Mucosa of stomach (tissue), 1 donor: ENCODE measurements at regions not wholly inside any gene's neighbourhood (a gene's known extent, or its start where the extent isn't known, plus 50 kb on each side); places are given as distances from the start of the nearest gene placed in this dataset.

ENCODE experiments used
- H3K27me3 ChIP-seq: one replicate; pipeline ENCODE4 v1.7.0; 2013; ENCODE audit warnings: mild to moderate bottlenecking, low read length; ENCODE audit not compliant: control insufficient read depth, insufficient read depth
- H3K36me3 ChIP-seq: one replicate; pipeline ENCODE4 v1.7.0; 2013; ENCODE audit warnings: low read length; ENCODE audit not compliant: control insufficient read depth, insufficient read depth
- H3K4me1 ChIP-seq: one replicate; pipeline ENCODE4 v1.7.0; 2013; ENCODE audit warnings: mild to moderate bottlenecking, low read length; ENCODE audit not compliant: control insufficient read depth, insufficient read depth
- H3K4me3 ChIP-seq: one replicate; pipeline ENCODE4 v1.7.0; 2013; ENCODE audit warnings: low read length
- H3K9ac ChIP-seq: one replicate; pipeline ENCODE4 v1.7.0; 2013; ENCODE audit warnings: mild to moderate bottlenecking, low read length, moderate library complexity
- H3K9me3 ChIP-seq: one replicate; pipeline ENCODE4 v1.7.0; 2013; ENCODE audit warnings: mild to moderate bottlenecking, low read length, moderate library complexity; ENCODE audit not compliant: control insufficient read depth
- donor health status: Pancreatic carcinoma.

DNA sequence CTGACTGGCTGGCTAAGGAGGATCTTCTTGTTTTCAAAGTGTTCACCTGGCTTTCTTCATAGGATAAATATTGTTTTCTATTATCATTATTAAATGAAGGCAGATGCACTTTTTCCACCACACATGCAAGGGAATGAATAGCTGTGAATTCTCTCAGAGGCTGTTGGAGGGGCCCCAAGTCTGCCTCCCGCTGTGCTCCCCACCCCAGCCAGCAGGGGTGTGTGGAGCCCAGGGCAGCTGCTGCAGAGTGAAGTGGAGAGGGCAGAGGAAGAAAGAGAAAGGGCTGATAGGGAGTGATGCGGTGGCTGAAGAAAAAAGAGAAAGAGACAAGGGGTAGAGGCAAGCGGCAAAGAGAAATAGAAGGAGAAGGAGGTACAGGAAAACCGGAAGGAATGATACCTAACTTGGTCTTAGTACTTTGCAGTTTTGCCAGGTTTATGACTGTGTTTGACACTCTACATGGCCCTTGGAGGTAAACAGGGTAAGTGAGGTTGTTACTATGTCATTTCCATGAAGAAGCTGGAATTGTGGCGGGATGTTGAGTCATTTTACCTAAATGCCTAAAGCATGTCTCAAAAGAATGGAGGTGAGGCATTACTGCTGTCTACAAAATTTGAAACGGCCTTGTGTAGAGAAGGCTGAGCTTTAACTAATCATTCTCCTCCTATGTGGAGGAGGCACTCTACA lies 145.7 kb upstream of the B3GAT1 start:
- Histone ChIP-seq H3K27me3 (no peaks in the 10 kb centered on the region), H3K9me3 (no peaks in the 10 kb centered on the region), H3K9ac (no peak overlapping the region), H3K36me3 (no peaks in the 10 kb centered on the region), H3K4me3 (no peak overlapping the region), H3K4me1 (no peaks in the 10 kb centered on the region)

DNA sequence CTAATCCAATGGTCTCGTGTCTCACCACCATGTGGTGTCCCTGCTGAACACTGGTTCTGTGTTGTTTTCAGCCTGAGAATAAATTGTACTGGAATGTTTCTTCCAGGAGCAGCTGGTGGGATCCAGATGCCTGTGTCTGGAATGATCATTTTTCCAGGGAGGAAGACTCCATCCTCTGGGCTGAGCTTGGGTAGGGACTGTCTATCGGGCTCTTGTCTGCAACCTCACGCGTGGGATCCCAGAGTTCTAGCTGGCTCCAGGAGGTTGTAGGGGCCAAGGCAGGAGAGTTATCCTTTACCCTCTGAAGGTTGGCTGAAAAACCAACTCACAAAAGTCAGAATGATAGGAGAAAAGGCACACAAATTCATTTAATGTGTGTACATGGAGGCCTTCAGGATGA lies 144.1 kb upstream of the B3GAT1 start:
- no peaks in the 10 kb centered on the region for H3K27me3 ChIP-seq
- no peaks in the 10 kb centered on the region for H3K36me3 ChIP-seq
- H3K4me1 ChIP-seq = no peaks in the 10 kb centered on the region

DNA sequence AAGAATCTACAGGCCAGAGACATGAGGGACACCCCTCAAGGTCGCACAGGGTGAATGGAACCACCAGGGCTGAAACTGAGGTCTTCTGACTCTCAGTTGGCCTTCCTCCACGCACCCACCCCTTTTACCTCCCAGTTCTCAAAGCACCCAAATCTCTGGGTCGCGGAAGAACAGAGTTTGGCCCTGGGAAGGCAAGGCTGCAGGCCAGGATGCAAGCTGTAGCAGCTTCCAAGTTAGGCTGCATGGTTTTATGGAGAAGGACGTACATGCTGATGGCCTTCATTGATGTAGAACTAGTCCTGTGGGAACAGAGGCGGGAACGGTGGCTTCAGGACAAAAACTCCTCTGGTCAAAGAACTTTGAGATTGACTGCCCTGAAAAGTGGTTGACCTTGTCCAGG lies 143.5 kb upstream of the B3GAT1 start:
- H3K36me3 ChIP-seq = no peaks in the 10 kb centered on the region
- H3K9me3 ChIP-seq = no peaks in the 10 kb centered on the region
- H3K4me1 ChIP-seq = no peaks in the 10 kb centered on the region
- no peak overlapping the region for H3K9ac ChIP-seq
- H3K27me3 ChIP-seq = no peaks in the 10 kb centered on the region
- no peak overlapping the region for H3K4me3 ChIP-seq

More for the DNA sequence above, 144.1 kb upstream of the B3GAT1 start:
- no peak overlapping the region for H3K9ac ChIP-seq
- no peak overlapping the region for H3K4me3 ChIP-seq
- no peaks in the 10 kb centered on the region for H3K9me3 ChIP-seq

DNA sequence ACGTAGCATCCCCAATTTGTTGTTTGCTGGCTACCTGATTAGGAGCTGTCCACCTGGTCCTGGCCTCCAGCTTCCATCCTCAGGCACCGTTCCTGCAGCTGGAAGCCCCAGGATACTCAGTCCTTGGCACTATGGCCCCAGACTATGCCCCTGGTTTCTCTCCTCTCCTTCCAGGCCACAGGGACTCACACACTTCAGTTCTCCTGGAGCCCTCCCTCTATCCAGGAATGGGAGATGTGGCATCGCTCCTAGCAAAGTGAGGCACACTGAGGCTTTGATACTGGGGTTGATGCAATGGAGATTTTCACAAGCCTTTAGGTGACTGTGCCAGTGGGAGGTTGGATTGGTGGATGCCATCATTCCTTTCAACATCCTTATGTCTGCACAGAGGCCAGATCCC lies 142.8 kb upstream of the B3GAT1 start:
- H3K4me3 ChIP-seq = no peak overlapping the region
- no peaks in the 10 kb centered on the region for H3K4me1 ChIP-seq
- no peak overlapping the region for H3K9ac ChIP-seq
- H3K36me3 ChIP-seq = no peaks in the 10 kb centered on the region
- H3K9me3 ChIP-seq = no peaks in the 10 kb centered on the region
- no peaks in the 10 kb centered on the region for H3K27me3 ChIP-seq

DNA sequence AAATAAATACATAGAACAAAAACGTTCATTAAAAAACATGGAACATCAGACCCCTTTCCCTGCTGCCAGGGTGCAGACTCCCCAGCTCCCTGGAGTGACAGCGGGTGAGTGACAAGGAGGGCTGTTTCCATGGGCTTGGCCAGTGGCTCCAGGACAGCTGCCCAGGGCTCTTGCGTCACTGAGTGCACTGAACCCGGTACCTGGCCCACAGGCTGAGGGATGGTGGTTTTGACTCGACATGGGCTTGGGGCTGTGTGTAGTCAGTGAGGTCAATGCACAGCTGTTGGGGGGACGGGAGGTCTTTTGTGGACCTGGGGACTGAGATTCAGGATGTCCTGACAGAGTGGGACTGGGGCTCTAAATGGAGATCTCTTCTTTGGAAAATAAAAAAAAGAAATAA lies 142.1 kb upstream of the B3GAT1 start:
- Histone ChIP-seq H3K9me3 (no peaks in the 10 kb centered on the region), H3K36me3 (no peaks in the 10 kb centered on the region), H3K4me3 (no peak overlapping the region), H3K4me1 (no peaks in the 10 kb centered on the region), H3K9ac (no peak overlapping the region), H3K27me3 (no peaks in the 10 kb centered on the region)

DNA sequence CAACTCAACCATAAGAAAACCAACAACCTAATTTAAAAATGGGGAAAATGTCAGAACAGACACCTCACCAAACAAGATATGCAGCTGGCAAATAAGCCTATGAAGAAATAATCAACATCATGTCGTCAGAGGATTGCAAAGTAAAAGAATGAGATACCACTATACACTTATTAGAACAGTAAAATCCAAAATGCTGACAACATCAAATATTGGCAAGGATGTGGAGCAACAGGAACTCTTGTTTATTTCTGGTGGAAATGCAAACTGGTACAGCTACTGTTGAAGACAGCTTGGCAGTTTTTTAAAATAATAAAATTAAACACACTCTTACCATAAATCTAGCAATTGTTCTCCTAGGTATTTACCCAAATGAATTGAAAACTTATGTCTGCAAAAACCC lies 140.7 kb upstream of the B3GAT1 start:
- no peak overlapping the region for H3K9ac ChIP-seq
- no peaks in the 10 kb centered on the region for H3K36me3 ChIP-seq
- H3K9me3 ChIP-seq = no peaks in the 10 kb centered on the region
- H3K4me3 ChIP-seq = no peak overlapping the region
- H3K4me1 ChIP-seq = no peaks in the 10 kb centered on the region
- no peaks in the 10 kb centered on the region for H3K27me3 ChIP-seq

DNA sequence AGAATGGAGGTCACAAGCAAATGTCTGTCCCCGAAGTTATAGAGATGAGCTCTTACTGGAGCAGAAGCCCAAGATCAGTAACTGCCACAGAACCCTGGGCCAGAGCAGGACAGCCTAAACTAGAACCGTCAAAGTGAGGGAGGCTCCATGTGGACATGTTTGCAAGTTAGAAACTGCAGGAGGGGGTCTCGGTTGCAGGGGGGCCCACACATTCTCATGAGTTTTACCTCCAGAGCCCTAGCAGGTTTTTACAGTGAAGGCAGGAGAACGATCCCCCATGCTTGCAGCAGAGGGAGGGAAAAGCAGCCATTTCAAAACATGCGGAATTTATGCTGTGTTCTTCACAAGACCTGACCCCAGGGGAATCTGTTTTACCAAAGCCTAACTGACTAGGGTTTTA lies 133.5 kb upstream of the B3GAT1 start:
- Histone ChIP-seq H3K9ac (no peak overlapping the region), H3K4me3 (no peak overlapping the region), H3K9me3 (no peaks in the 10 kb centered on the region), H3K27me3 (no peaks in the 10 kb centered on the region), H3K4me1 (no peaks in the 10 kb centered on the region), H3K36me3 (no peaks in the 10 kb centered on the region)

DNA sequence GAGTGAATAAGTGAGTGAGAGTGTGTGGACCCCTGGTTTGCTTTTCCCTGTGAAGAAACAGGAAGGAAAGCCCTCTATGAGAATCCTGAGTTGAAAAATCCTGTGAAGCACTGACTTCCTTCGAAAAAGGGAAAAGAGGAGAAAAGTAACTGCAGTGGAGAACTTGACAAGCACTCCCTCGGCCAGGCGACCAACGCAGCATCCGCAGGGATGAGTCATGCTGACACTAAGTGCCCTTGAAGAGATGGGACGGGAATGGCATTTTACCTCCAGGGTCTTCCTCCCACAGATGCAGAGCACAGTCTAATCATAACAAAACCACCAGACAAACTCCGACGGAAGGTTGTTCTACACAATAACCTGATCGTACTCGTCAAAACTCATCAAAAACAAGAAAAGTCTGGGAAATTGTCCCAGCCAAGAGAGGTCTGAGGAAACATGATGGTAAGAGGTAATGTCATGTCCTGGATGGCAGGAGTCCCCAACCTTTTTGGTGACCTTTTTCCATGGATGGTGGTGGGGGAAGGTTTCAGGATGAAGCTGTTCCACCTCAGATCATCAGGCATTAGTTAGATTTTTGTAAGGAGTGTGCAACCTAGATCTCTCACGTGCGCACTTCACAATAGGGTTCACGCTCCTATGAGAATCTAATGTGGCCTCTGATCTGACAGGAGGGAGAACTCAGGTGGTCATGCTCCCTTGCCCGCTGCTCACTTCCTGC lies 132.2 kb upstream of the B3GAT1 start:
- H3K9me3 ChIP-seq = no peaks in the 10 kb centered on the region
- H3K9ac ChIP-seq = no peak overlapping the region
- H3K27me3 ChIP-seq = no peaks in the 10 kb centered on the region
- H3K4me1 ChIP-seq = no peaks in the 10 kb centered on the region
- no peak overlapping the region for H3K4me3 ChIP-seq
- no peaks in the 10 kb centered on the region for H3K36me3 ChIP-seq

DNA sequence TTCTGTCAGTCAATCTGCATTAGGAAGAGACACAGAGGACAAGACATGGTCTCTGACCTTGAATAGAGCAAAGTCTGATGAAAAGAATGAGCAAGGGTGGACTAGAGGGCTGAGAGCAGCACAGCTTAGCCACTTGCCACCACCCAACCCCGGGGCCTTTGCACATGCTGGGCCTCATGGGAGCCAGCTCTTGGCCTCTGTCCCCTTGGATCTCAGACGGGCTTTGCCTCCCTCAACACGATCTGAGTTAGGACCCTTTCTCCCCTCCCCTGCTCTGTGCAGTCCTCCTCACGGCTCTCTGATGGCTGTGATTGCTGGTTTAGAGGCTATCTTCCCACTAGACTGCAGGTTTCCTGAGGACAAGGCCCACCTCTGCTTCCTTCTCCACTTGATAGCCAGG lies 131.6 kb upstream of the B3GAT1 start:
- no peaks in the 10 kb centered on the region for H3K27me3 ChIP-seq
- H3K36me3 ChIP-seq = no peaks in the 10 kb centered on the region
- H3K9ac ChIP-seq = no peak overlapping the region
- no peak overlapping the region for H3K4me3 ChIP-seq
- H3K4me1 ChIP-seq = no peaks in the 10 kb centered on the region
- no peaks in the 10 kb centered on the region for H3K9me3 ChIP-seq

DNA sequence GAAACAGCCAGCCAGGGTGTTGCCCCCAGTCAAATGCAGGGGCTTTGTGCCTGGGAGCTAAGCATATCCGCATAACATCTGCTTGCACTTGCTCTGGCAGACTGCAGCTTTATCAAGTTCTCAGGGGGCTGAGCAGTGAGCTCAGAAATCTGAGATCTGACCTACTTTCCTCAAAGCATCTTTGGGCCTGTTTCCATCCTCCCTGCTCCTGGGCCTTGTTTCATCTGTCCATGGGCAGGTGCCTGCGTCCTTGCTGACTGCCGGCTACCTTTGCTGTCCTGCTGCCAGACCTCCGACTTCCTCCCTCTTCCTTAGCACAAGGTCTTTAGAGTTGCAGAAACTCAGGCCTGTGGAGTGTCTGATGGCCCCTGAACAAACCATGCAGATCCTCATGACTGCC lies 131.2 kb upstream of the B3GAT1 start:
- H3K27me3 ChIP-seq = no peaks in the 10 kb centered on the region
- H3K4me1 ChIP-seq = no peaks in the 10 kb centered on the region
- no peak overlapping the region for H3K9ac ChIP-seq
- no peaks in the 10 kb centered on the region for H3K9me3 ChIP-seq
- no peak overlapping the region for H3K4me3 ChIP-seq
- H3K36me3 ChIP-seq = no peaks in the 10 kb centered on the region

DNA sequence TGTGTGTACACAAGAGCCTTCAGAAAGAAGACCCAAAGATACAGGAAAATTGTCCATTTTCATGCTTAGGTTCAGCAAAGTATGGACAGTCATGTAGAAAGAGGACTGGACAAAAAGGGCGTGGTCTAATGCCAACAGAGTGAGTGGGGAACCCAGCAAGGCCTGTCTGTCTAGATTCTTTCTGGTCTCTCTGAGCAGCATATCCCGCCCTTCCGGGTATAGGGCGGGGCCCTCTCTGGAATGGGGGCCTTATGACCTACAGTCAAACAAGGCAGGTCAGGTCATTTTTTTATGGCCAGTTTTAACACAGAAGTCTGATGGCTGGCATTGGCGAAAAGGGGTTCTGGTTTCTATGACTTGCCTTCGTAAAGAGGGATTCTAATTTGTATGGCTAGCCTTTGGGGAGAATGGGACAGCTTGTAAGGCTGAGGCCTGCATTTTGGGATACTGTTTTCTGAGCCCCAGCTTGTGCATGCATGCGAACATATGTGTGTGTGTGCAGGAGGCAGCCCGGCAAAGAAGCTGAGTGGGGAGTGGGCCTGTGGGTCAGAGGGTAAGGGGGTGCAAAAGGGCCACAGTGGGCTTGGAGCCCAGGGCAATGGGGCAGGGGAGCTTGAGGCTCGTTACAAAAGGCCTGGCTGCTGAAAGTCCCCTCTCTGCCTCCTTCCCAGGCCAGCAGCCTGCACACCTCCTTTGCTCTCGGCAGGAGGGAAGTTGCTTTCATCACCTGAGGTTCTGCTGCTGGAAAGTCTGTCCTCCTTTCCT lies 130.5 kb upstream of the B3GAT1 start:
- H3K9ac ChIP-seq = no peak overlapping the region
- H3K36me3 ChIP-seq = no peaks in the 10 kb centered on the region
- H3K4me3 ChIP-seq = no peak overlapping the region
- no peaks in the 10 kb centered on the region for H3K27me3 ChIP-seq
- no peaks in the 10 kb centered on the region for H3K4me1 ChIP-seq
- no peaks in the 10 kb centered on the region for H3K9me3 ChIP-seq

DNA sequence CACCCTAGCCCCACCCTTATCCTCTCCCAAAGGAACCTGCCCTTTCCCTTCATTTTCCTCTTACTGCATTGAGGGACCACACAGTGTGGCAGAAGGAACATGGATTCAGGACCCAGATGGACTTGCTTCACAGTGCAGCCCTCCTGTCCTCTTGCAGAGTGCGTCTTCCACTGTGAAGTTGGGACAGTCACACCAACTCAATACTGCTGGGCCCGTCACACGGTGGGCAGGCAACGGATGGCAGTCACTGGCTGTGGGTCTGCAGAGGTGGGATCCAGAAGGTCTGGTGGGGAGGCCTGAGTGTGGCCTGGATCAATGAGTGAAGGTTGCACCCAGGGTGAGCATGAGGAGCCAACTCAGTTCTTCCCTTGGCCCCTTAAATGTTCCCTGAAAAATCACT lies 129.9 kb upstream of the B3GAT1 start:
- no peaks in the 10 kb centered on the region for H3K4me1 ChIP-seq
- no peak overlapping the region for H3K9ac ChIP-seq
- no peaks in the 10 kb centered on the region for H3K9me3 ChIP-seq
- H3K27me3 ChIP-seq = no peaks in the 10 kb centered on the region
- no peaks in the 10 kb centered on the region for H3K36me3 ChIP-seq
- H3K4me3 ChIP-seq = no peak overlapping the region
